Activated CD4-positive, alpha-beta memory T cell treated with anti-CD3 and anti-CD28 coated beads for 36 hours (primary cell): ENCODE measurements at regions not wholly inside any gene's neighbourhood (a gene's known extent, or its start where the extent isn't known, plus 50 kb on each side); places are given as distances from the start of the nearest gene placed in this dataset.

Source experiments
- CTCF ChIA-PET: fragments of 350-600 bp; sonication (Branson Sonifier 250); formaldehyde crosslinking; loops from one replicate; lab custom pipeline; 2021; ENCODE audit warnings: antibody characterized with exemption, inconsistent platforms; lab: Charles Lee
- POLR2A ChIA-PET: fragments of 350-600 bp; sonication (Branson Sonifier 250); formaldehyde crosslinking; loops from one replicate; lab custom pipeline; 2021; ENCODE audit warnings: antibody characterized with exemption; lab: Charles Lee
- DNase-seq: peaks from one replicate; pipeline ENCODE4 v3.0.0-alpha.2; 2020
- H3K27ac Mint-ChIP-seq: one replicate; pipeline ENCODE4 v1.8.0; 2021; ENCODE audit warnings: mixed read lengths
- H3K27me3 Mint-ChIP-seq: one replicate; pipeline ENCODE4 v1.8.0; 2021; ENCODE audit warnings: mixed read lengths
- H3K36me3 Mint-ChIP-seq: one replicate; pipeline ENCODE4 v1.8.0; 2021; ENCODE audit warnings: mixed read lengths
- H3K4me1 Mint-ChIP-seq: one replicate; pipeline ENCODE4 v1.8.0; 2021; ENCODE audit warnings: low read depth, mixed read lengths
- H3K4me3 Mint-ChIP-seq: one replicate; pipeline ENCODE4 v1.8.0; 2021; ENCODE audit warnings: mild to moderate bottlenecking, mixed read lengths
- H3K9me3 Mint-ChIP-seq: one replicate; pipeline ENCODE4 v1.8.0; 2021; ENCODE audit warnings: mixed read lengths
- intact Hi-C: fragments of 100-400 bp; cut with micrococcal nuclease; formaldehyde crosslinking; loops from one replicate; pipeline ENCODE4 v1.15.1; 2023

GRCh38 chr18:984004-984403 is 79.3 kb downstream of the ADCYAP1 start:
- CTCF ChIA-PET = no interaction called here

GRCh38 chr18:985212-985661 is 80.6 kb downstream of the ADCYAP1 start:
- H3K9me3 Mint-ChIP-seq = no peaks in the 10 kb centered on the region
- no peak overlapping the region for H3K27ac Mint-ChIP-seq
- CTCF ChIA-PET = no interaction called here
- H3K4me3 Mint-ChIP-seq = no peak overlapping the region
- DNase-seq = no peak
- POLR2A ChIA-PET = no interaction called here
- no peaks in the 10 kb centered on the region for H3K36me3 Mint-ChIP-seq
- H3K4me1 Mint-ChIP-seq = no peaks in the 10 kb centered on the region
- H3K27me3 Mint-ChIP-seq = no peaks in the 10 kb centered on the region
- intact Hi-C loops = no loop called here

More at GRCh38 chr18:984004-984403, 79.3 kb downstream of the ADCYAP1 start:
- DNase-seq = no peak
- Mint-ChIP-seq H3K36me3 (no peaks in the 10 kb centered on the region), H3K4me3 (no peak overlapping the region), H3K27me3 (no peaks in the 10 kb centered on the region), H3K4me1 (no peaks in the 10 kb centered on the region), H3K27ac (no peak overlapping the region), H3K9me3 (no peaks in the 10 kb centered on the region)
- intact Hi-C loops = no loop called here
- POLR2A ChIA-PET = no interaction called here

- no peak overlapping the region for H3K27ac Mint-ChIP-seq
- H3K4me1 Mint-ChIP-seq = no peaks in the 10 kb centered on the region
- no peaks in the 10 kb centered on the region for H3K27me3 Mint-ChIP-seq
- H3K36me3 Mint-ChIP-seq = no peaks in the 10 kb centered on the region
- no peak overlapping the region for H3K4me3 Mint-ChIP-seq
- no peaks in the 10 kb centered on the region for H3K9me3 Mint-ChIP-seq
- ChIA-PET CTCF (no interaction called here), POLR2A (no interaction called here)
- DNase-seq = no peak
- intact Hi-C loops = no loop called here
These were observed 81.4 kb downstream of the ADCYAP1 start for GRCh38 chr18:986051-986450.

- Mint-ChIP-seq H3K36me3 (no peaks in the 10 kb centered on the region), H3K4me3 (no peak overlapping the region), H3K4me1 (no peaks in the 10 kb centered on the region), H3K27ac (no peak overlapping the region), H3K9me3 (no peaks in the 10 kb centered on the region), H3K27me3 (no peaks in the 10 kb centered on the region)
- no peak for DNase-seq
- CTCF ChIA-PET = no interaction called here
- POLR2A ChIA-PET = no interaction called here
- intact Hi-C loops = no loop called here
These were observed 81.9 kb downstream of the ADCYAP1 start for GRCh38 chr18:986552-986951.

GRCh38 chr18:987325-988186 is 82.9 kb downstream of the ADCYAP1 start:
- Mint-ChIP-seq H3K4me3 (no peak overlapping the region), H3K4me1 (no peaks in the 10 kb centered on the region), H3K36me3 (no peaks in the 10 kb centered on the region), H3K27ac (no peak overlapping the region), H3K27me3 (no peaks in the 10 kb centered on the region), H3K9me3 (no peaks in the 10 kb centered on the region)
- no peak for DNase-seq
- intact Hi-C loops = no loop called here
- ChIA-PET CTCF (no interaction called here), POLR2A (no interaction called here)

- H3K4me1 Mint-ChIP-seq = no peaks in the 10 kb centered on the region
- POLR2A ChIA-PET = no interaction called here
- DNase-seq = no peak
- intact Hi-C loops = no loop called here
- H3K36me3 Mint-ChIP-seq = no peaks in the 10 kb centered on the region
- CTCF ChIA-PET = no interaction called here
- H3K4me3 Mint-ChIP-seq = no peak overlapping the region
- no peak overlapping the region for H3K27ac Mint-ChIP-seq
- H3K9me3 Mint-ChIP-seq = peaks cover under 1% of the 10 kb centered on the region
- H3K27me3 Mint-ChIP-seq = no peaks in the 10 kb centered on the region
These were observed 84.8 kb downstream of the ADCYAP1 start for GRCh38 chr18:989425-989824.

- Mint-ChIP-seq H3K4me1 (no peaks in the 10 kb centered on the region), H3K4me3 (no peak overlapping the region), H3K27ac (no peak overlapping the region), H3K27me3 (no peaks in the 10 kb centered on the region), H3K9me3 (peaks cover 3% of the 10 kb centered on the region), H3K36me3 (no peaks in the 10 kb centered on the region)
- DNase-seq = no peak
- ChIA-PET POLR2A (no interaction called here), CTCF (no interaction called here)
- intact Hi-C loops = no loop called here
These were observed 85.5 kb downstream of the ADCYAP1 start for GRCh38 chr18:990197-990596.

GRCh38 chr18:991441-991840 is 86.8 kb downstream of the ADCYAP1 start:
- H3K36me3 Mint-ChIP-seq = no peaks in the 10 kb centered on the region
- DNase-seq = no peak
- ChIA-PET CTCF (no interaction called here), POLR2A (no interaction called here)
- no peaks in the 10 kb centered on the region for H3K4me1 Mint-ChIP-seq
- no peak overlapping the region for H3K27ac Mint-ChIP-seq
- intact Hi-C loops = no loop called here
- H3K9me3 Mint-ChIP-seq = peaks cover 3% of the 10 kb centered on the region
- no peaks in the 10 kb centered on the region for H3K27me3 Mint-ChIP-seq
- no peak overlapping the region for H3K4me3 Mint-ChIP-seq

GRCh38 chr18:993560-993959 is 88.9 kb downstream of the ADCYAP1 start:
- Mint-ChIP-seq H3K4me1 (no peaks in the 10 kb centered on the region), H3K9me3 (peaks cover 3% of the 10 kb centered on the region), H3K36me3 (no peaks in the 10 kb centered on the region), H3K27me3 (no peaks in the 10 kb centered on the region), H3K27ac (no peak overlapping the region), H3K4me3 (no peak overlapping the region)
- intact Hi-C loops = no loop called here
- DNase-seq = no peak
- ChIA-PET CTCF (no interaction called here), POLR2A (no interaction called here)

GRCh38 chr18:995629-996028 is 91.0 kb downstream of the ADCYAP1 start:
- ChIA-PET POLR2A (no interaction called here), CTCF (no interaction called here)
- no peaks in the 10 kb centered on the region for H3K4me1 Mint-ChIP-seq
- intact Hi-C loops = no loop called here
- H3K27me3 Mint-ChIP-seq = no peaks in the 10 kb centered on the region
- H3K36me3 Mint-ChIP-seq = no peaks in the 10 kb centered on the region
- H3K9me3 Mint-ChIP-seq = peaks cover 3% of the 10 kb centered on the region
- no peak overlapping the region for H3K27ac Mint-ChIP-seq
- H3K4me3 Mint-ChIP-seq = no peak overlapping the region
- no peak for DNase-seq

- Mint-ChIP-seq H3K27ac (no peak overlapping the region), H3K9me3 (peaks cover 3% of the 10 kb centered on the region), H3K4me1 (no peaks in the 10 kb centered on the region), H3K27me3 (no peaks in the 10 kb centered on the region), H3K4me3 (no peak overlapping the region), H3K36me3 (no peaks in the 10 kb centered on the region)
- CTCF ChIA-PET = no interaction called here
- POLR2A ChIA-PET = no interaction called here
- intact Hi-C loops = no loop called here
- DNase-seq = no peak
These were observed 92.8 kb downstream of the ADCYAP1 start for GRCh38 chr18:997499-997898.

- Mint-ChIP-seq H3K4me3 (no peak overlapping the region), H3K4me1 (no peaks in the 10 kb centered on the region), H3K27me3 (no peaks in the 10 kb centered on the region), H3K36me3 (no peaks in the 10 kb centered on the region), H3K9me3 (peaks cover 6% of the 10 kb centered on the region), H3K27ac (no peak overlapping the region)
- CTCF ChIA-PET = no interaction called here
- no peak for DNase-seq
- intact Hi-C loops = no loop called here
- POLR2A ChIA-PET = no interaction called here
These were observed 94.3 kb downstream of the ADCYAP1 start for GRCh38 chr18:998936-999335.

- H3K27me3 Mint-ChIP-seq = no peaks in the 10 kb centered on the region
- H3K4me1 Mint-ChIP-seq = no peaks in the 10 kb centered on the region
- H3K36me3 Mint-ChIP-seq = no peaks in the 10 kb centered on the region
- intact Hi-C loops = no loop called here
- CTCF ChIA-PET = no interaction called here
- POLR2A ChIA-PET = no interaction called here
- H3K9me3 Mint-ChIP-seq = peaks cover 7% of the 10 kb centered on the region
- no peak overlapping the region for H3K27ac Mint-ChIP-seq
- H3K4me3 Mint-ChIP-seq = no peak overlapping the region
- DNase-seq = no peak
These were observed 98.0 kb downstream of the ADCYAP1 start for GRCh38 chr18:1002653-1003178.
